ENCODE measurements at regions not wholly inside any gene's neighbourhood (a gene's known extent, or its start where the extent isn't known, plus 50 kb on each side); places are given as distances from the start of the nearest gene placed in this dataset.

DNA sequence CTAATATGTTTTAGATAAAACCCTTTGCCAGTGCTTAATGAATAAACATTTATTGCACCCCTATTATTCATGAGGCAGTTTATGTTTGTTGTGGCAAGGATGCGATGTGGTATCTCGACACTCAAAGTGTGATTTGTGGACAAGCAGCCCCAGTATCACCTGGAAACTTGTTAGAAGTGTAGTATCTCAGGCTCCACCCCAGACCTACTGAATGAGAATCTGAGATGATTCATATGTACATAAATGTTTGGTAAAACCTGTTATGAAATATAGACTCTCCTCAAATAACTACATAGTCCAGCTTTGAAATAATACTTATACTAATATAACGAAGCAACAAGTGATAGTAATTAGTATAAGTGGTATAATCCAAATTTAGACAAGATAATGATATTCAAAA lies 914.8 kb downstream of the TUSC7 start (continued):
- TF ChIP-seq, protein P1, sequence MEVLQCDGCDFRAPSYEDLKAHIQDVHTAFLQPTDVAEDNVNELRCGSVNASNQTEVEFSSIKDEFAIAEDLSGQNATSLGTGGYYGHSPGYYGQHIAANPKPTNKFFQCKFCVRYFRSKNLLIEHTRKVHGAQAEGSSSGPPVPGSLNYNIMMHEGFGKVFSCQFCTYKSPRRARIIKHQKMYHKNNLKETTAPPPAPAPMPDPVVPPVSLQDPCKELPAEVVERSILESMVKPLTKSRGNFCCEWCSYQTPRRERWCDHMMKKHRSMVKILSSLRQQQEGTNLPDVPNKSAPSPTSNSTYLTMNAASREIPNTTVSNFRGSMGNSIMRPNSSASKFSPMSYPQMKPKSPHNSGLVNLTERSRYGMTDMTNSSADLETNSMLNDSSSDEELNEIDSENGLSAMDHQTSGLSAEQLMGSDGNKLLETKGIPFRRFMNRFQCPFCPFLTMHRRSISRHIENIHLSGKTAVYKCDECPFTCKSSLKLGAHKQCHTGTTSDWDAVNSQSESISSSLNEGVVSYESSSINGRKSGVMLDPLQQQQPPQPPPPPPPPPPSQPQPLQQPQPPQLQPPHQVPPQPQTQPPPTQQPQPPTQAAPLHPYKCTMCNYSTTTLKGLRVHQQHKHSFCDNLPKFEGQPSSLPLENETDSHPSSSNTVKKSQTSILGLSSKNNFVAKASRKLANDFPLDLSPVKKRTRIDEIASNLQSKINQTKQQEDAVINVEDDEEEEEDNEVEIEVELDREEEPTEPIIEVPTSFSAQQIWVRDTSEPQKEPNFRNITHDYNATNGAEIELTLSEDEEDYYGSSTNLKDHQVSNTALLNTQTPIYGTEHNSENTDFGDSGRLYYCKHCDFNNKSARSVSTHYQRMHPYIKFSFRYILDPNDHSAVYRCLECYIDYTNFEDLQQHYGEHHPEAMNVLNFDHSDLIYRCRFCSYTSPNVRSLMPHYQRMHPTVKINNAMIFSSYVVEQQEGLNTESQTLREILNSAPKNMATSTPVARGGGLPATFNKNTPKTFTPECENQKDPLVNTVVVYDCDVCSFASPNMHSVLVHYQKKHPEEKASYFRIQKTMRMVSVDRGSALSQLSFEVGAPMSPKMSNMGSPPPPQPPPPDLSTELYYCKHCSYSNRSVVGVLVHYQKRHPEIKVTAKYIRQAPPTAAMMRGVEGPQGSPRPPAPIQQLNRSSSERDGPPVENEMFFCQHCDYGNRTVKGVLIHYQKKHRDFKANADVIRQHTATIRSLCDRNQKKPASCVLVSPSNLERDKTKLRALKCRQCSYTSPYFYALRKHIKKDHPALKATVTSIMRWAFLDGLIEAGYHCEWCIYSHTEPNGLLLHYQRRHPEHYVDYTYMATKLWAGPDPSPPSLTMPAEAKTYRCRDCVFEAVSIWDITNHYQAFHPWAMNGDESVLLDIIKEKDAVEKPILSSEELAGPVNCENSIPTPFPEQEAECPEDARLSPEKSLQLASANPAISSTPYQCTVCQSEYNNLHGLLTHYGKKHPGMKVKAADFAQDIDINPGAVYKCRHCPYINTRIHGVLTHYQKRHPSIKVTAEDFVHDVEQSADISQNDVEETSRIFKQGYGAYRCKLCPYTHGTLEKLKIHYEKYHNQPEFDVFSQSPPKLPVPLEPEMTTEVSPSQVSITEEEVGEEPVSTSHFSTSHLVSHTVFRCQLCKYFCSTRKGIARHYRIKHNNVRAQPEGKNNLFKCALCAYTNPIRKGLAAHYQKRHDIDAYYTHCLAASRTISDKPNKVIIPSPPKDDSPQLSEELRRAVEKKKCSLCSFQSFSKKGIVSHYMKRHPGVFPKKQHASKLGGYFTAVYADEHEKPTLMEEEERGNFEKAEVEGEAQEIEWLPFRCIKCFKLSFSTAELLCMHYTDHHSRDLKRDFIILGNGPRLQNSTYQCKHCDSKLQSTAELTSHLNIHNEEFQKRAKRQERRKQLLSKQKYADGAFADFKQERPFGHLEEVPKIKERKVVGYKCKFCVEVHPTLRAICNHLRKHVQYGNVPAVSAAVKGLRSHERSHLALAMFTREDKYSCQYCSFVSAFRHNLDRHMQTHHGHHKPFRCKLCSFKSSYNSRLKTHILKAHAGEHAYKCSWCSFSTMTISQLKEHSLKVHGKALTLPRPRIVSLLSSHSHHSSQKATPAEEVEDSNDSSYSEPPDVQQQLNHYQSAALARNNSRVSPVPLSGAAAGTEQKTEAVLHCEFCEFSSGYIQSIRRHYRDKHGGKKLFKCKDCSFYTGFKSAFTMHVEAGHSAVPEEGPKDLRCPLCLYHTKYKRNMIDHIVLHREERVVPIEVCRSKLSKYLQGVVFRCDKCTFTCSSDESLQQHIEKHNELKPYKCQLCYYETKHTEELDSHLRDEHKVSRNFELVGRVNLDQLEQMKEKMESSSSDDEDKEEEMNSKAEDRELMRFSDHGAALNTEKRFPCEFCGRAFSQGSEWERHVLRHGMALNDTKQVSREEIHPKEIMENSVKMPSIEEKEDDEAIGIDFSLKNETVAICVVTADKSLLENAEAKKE (CRISPR knock-in tag; IDR thresholded peaks at IDR 0.05), result no peak
- TF ChIP-seq NANOG (IDR thresholded peaks at IDR 0.05; ENCODE audit: borderline replicate concordance) (no peak), CREB1 (CRISPR knock-in tag; IDR thresholded peaks at IDR 0.05; ENCODE audit: low read depth) (no peak), JUNB (IDR thresholded peaks at IDR 0.05; ENCODE audit: unreplicated experiment) (no peak), ZNF114 (CRISPR knock-in tag; IDR thresholded peaks at IDR 0.05) (no peak)
- TF ChIP-seq, protein P2, sequence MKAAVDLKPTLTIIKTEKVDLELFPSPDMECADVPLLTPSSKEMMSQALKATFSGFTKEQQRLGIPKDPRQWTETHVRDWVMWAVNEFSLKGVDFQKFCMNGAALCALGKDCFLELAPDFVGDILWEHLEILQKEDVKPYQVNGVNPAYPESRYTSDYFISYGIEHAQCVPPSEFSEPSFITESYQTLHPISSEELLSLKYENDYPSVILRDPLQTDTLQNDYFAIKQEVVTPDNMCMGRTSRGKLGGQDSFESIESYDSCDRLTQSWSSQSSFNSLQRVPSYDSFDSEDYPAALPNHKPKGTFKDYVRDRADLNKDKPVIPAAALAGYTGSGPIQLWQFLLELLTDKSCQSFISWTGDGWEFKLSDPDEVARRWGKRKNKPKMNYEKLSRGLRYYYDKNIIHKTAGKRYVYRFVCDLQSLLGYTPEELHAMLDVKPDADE (IDR thresholded peaks at IDR 0.05), result no peak

DNA sequence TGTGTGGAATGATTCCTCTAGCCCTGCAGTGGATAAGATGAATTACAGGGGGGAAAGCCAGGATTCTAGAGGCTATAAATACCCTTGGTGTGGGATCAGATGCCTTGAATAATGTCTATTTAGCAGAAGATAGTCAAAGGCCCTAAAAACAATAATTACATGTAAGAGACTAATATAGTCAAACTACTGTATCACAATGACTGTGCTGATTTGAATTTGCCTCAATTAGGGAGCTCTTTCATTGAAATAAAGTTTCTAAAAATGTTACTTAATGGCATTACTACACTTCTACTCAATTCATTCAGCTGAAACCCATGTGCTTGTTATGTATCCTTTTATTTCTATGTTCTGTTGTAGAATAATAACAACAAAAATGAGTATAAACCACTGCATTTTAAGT lies 915.6 kb downstream of the TUSC7 start:
- no peak overlapping the region for H3K27ac Mint-ChIP-seq
- no peak for ATAC-seq
- Histone ChIP-seq H3K79me2 (replicated peaks; ENCODE audit: insufficient read depth) (no peaks in the 10 kb centered on the region), H3K27ac (ENCODE audit: low read depth) (no peak overlapping the region), H3F3A (replicated peaks; ENCODE audit: low read depth) (no peaks in the 10 kb centered on the region), H4K20me1 (replicated peaks; ENCODE audit: insufficient read depth) (no peaks in the 10 kb centered on the region), H3K27me3 (ENCODE audit: insufficient read depth) (no peaks in the 10 kb centered on the region), H3K36me3 (ENCODE audit: insufficient read depth) (no peaks in the 10 kb centered on the region), H3K9me2 (ENCODE audit: insufficient read depth) (no peaks in the 10 kb centered on the region), H3K4me3 (no peak overlapping the region), H3K4me2 (no peak overlapping the region), H2AFZ (no peak overlapping the region), H3K4me1 (ENCODE audit: insufficient read depth) (peaks cover 21% of the 10 kb centered on the region)
- no peaks in the 10 kb centered on the region for H3K36me3 Mint-ChIP-seq (ENCODE audit: low read depth)
- H3K4me1 Mint-ChIP-seq, result peaks cover 37% of the 10 kb centered on the region
- peaks cover 1% of the 10 kb centered on the region for H3K27me3 Mint-ChIP-seq (ENCODE audit: insufficient read depth, low read depth, poor library complexity)
- no peaks in the 10 kb centered on the region for H3K9me3 Mint-ChIP-seq
- DNase-seq (ENCODE audit: low spot score), result no peak
- H3K4me3 Mint-ChIP-seq, result no peak overlapping the region
- TF ChIP-seq, protein P3, sequence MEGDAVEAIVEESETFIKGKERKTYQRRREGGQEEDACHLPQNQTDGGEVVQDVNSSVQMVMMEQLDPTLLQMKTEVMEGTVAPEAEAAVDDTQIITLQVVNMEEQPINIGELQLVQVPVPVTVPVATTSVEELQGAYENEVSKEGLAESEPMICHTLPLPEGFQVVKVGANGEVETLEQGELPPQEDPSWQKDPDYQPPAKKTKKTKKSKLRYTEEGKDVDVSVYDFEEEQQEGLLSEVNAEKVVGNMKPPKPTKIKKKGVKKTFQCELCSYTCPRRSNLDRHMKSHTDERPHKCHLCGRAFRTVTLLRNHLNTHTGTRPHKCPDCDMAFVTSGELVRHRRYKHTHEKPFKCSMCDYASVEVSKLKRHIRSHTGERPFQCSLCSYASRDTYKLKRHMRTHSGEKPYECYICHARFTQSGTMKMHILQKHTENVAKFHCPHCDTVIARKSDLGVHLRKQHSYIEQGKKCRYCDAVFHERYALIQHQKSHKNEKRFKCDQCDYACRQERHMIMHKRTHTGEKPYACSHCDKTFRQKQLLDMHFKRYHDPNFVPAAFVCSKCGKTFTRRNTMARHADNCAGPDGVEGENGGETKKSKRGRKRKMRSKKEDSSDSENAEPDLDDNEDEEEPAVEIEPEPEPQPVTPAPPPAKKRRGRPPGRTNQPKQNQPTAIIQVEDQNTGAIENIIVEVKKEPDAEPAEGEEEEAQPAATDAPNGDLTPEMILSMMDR (conservative IDR thresholded peaks at IDR 0.05; ENCODE audit: low read depth in 2 of 2), result no peak
- no peak for TF ChIP-seq STAT1 (IDR thresholded peaks at IDR 0.05; ENCODE audit: unreplicated experiment)
- TF ChIP-seq, protein P1 (CRISPR knock-in tag; IDR thresholded peaks at IDR 0.05), result no peak

All from GM23338 (cell line).